ENCODE measurements at regions not wholly inside any gene's neighbourhood (a gene's known extent, or its start where the extent isn't known, plus 50 kb on each side); places are given as distances from the start of the nearest gene placed in this dataset.

DNA sequence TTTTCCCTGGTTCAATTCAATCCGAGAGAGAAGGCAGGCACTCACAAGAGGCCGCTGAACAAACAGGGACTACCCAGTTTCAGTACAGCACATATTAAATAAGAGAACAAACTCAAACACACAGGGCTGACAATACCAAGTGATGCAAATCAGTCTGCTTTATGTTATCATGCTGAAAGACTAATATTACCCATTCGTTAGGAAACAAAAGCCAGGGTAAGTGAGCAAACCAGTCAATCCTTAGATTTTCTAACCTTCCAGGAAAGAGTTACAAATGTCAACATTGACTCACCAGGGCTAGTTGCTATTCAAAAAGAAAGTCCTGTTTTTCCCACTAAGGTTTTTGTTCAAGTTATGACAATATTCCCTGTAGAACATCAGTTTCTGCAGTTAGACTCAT is 246.2 kb downstream of the C12orf42 start:
- H3K36me3 ChIP-seq (ENCODE audit: control insufficient read depth in 4 of 4, insufficient read depth in 4 of 4, low read length in 4 of 4): no peaks in the 10 kb centered on the region
- H3K9ac ChIP-seq (ENCODE audit: insufficient read depth in 1 of 2, low read length in 2 of 2): no peak overlapping the region
- H3K4me3 ChIP-seq: no peak overlapping the region
- H3K27me3 ChIP-seq (ENCODE audit: control insufficient read depth in 3 of 3, insufficient read depth in 3 of 3, low read length in 2 of 3): no peaks in the 10 kb centered on the region
- 67 to 91% methylated on average over 3 of the region's 3 CpGs for WGBS, 2 donors
- H3K27ac ChIP-seq (ENCODE audit: low read depth in 1 of 2, low read length in 1 of 2): no peak overlapping the region
- no peaks in the 10 kb centered on the region for H3K9me3 ChIP-seq (ENCODE audit: control insufficient read depth in 4 of 4, insufficient read depth in 3 of 4, low read length in 3 of 4)
- no peaks in the 10 kb centered on the region for H3K4me1 ChIP-seq (ENCODE audit: control insufficient read depth in 5 of 5, insufficient read depth in 5 of 5, low read length in 5 of 5)
- ATAC-seq (ENCODE audit: insufficient read depth, low FRiP score) (no peak), DNase-seq (peak; percentile 13 to 47 (median 20))
- TF ChIP-seq CTCF (IDR thresholded peaks at IDR 0.05; ENCODE audit: control extremely low read depth, extremely low read depth): no peak

DNA sequence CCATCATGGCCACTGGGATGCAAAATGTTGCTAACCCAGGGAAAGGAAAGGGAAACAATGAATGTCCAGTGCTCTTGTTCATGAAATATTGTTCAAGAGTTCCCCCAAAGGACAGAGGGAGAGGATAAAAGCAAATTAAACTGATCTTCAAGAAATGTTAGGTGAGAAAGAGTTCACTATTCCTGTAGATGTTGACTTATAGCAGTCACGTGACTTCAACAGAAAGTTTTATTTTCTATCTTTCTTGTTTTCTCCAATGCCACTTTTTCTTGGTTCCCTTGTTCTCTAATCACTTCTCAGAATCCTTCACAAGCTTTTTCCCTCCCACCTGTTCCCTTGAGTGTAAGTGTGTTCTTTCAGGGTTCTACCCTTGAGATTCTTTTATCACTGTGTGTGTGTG is 245.3 kb downstream of the C12orf42 start:
- ATAC-seq (ENCODE audit: insufficient read depth, low FRiP score) (no peak), DNase-seq (no peak)
- no peaks in the 10 kb centered on the region for H3K9me3 ChIP-seq (ENCODE audit: control insufficient read depth in 4 of 4, insufficient read depth in 3 of 4, low read length in 3 of 4)
- H3K27me3 ChIP-seq (ENCODE audit: control insufficient read depth in 3 of 3, insufficient read depth in 3 of 3, low read length in 2 of 3): no peaks in the 10 kb centered on the region
- no peaks in the 10 kb centered on the region for H3K36me3 ChIP-seq (ENCODE audit: control insufficient read depth in 4 of 4, insufficient read depth in 4 of 4, low read length in 4 of 4)
- H3K9ac ChIP-seq (ENCODE audit: insufficient read depth in 1 of 2, low read length in 2 of 2): no peak overlapping the region
- TF ChIP-seq CTCF (IDR thresholded peaks at IDR 0.05; ENCODE audit: control extremely low read depth, extremely low read depth): no peak
- no peak overlapping the region for H3K27ac ChIP-seq (ENCODE audit: low read depth in 1 of 2, low read length in 1 of 2)
- WGBS, 2 donors: 83 to 86% methylated on average over 1 of the region's 1 CpG
- H3K4me3 ChIP-seq: no peak overlapping the region
- H3K4me1 ChIP-seq (ENCODE audit: control insufficient read depth in 5 of 5, insufficient read depth in 5 of 5, low read length in 5 of 5): no peaks in the 10 kb centered on the region
